Prostate gland (tissue), 2 donors: ENCODE measurements at regions not wholly inside any gene's neighbourhood (a gene's known extent, or its start where the extent isn't known, plus 50 kb on each side); places are given as distances from the start of the nearest gene placed in this dataset. TPM values are rescaled to one million over a fixed set of nuclear protein-coding genes. Genes with fewer than 3 reads are reported as not detected.

Experiments
- DNase-seq: peaks from one replicate; pipeline ENCODE4 v3.0.0-alpha.2; 2019; ENCODE audit warnings: low spot score
- H3K27ac ChIP-seq, 2 donors: fragments of 200-600 bp; sonication (generic); 2 replicates each; pipeline ENCODE4 v1.5.1; 2017 to 2019
- H3K27me3 ChIP-seq: fragments of 200-600 bp; sonication (generic); replicated peaks from 2 replicates; pipeline ENCODE4 v1.5.1; 2019; ENCODE audit not compliant: insufficient read depth
- H3K36me3 ChIP-seq, 2 donors: fragments of 200-600 bp; sonication (generic); 1 replicate in 1 of 2; 2 replicates in 1 of 2; pipeline versions ENCODE4 v1.5.1 to v1.8.1; 2017 to 2019
- H3K4me1 ChIP-seq: fragments of 200-600 bp; sonication (generic); replicated peaks from 2 replicates; pipeline ENCODE4 v1.5.1; 2019
- H3K4me3 ChIP-seq, 2 donors: fragments of 200-600 bp; sonication (generic); 2 replicates each; pipeline ENCODE4 v1.5.1; 2017 to 2019
- H3K9me3 ChIP-seq: fragments of 200-600 bp; sonication (generic); 2 replicates; pipeline ENCODE4 v1.5.1; 2017
- CTCF ChIP-seq, 4 experiments: fragments of 200-600 bp in 2 of 4; fragments of 450-650 bp in 2 of 4; sonication (generic) in 2 of 4; IDR thresholded peaks; 1 replicate in 3 of 4; 2 replicates in 1 of 4; pipeline ENCODE4 v1.5.1; 2016 to 2019; ENCODE audit warnings: antibody characterized with exemption in 4 of 4, mild to moderate bottlenecking in 2 of 4, moderate library complexity in 2 of 4
- POLR2A ChIP-seq: fragments of 450-650 bp; IDR thresholded peaks from one replicate; pipeline ENCODE4 v1.6.1; 2016; ENCODE audit warnings: antibody characterized with exemption, mild to moderate bottlenecking
- POLR2AphosphoS5 ChIP-seq: sonication (generic); formaldehyde crosslinking; IDR thresholded peaks from one replicate; pipeline ENCODE4 v1.6.1; 2017; ENCODE audit warnings: antibody characterized with exemption
- WGBS: methylation state at CpG from one replicate; pipeline ENCODE4 v1.1.5; 2018; 5-methylcytosine and 5-hydroxymethylcytosine counted together
- intact Hi-C: fragments of 100-400 bp; cut with DNase I; formaldehyde crosslinking; loops from one replicate; pipeline ENCODE4 v1.14.2; 2022
- microRNA-seq: library from miRNA; unstranded; fragments of <30 nt; microRNA quantifications from one replicate; pipeline ENCODE4, GENCODE V29; 2016
- small RNA-seq, 2 donors: library from RNA; depleted of rRNA; stranded (forward); fragments of <200 nt; gene quantifications; one replicate each; pipeline ENCODE3, GENCODE V24; 2016

GRCh38 chr4:170145120-170145519 is 55.4 kb upstream of the AADAT start:
- no peaks in the 10 kb centered on the region for H3K36me3 ChIP-seq
- no peak overlapping the region for H3K27ac ChIP-seq
- TF ChIP-seq POLR2AphosphoS5 (no peak), CTCF (IDR thresholded peaks at IDR 0.05) (no peak), POLR2A (no peak)
- no peaks in the 10 kb centered on the region for H3K9me3 ChIP-seq
- DNase-seq: no peak
- H3K4me1 ChIP-seq: no peaks in the 10 kb centered on the region
- intact Hi-C loops: no loop called here
- no peak overlapping the region for H3K4me3 ChIP-seq
- no peaks in the 10 kb centered on the region for H3K27me3 ChIP-seq
- WGBS: 79% methylated on average over 1 of the region's 1 CpG

- Histone ChIP-seq H3K4me1 (no peaks in the 10 kb centered on the region), H3K27me3 (no peaks in the 10 kb centered on the region), H3K4me3 (no peak overlapping the region), H3K27ac (no peak overlapping the region), H3K36me3 (no peaks in the 10 kb centered on the region), H3K9me3 (no peaks in the 10 kb centered on the region)
- no peak for DNase-seq
- TF ChIP-seq CTCF (IDR thresholded peaks at IDR 0.05) (no peak), POLR2A (no peak), POLR2AphosphoS5 (no peak)
- WGBS: 89% methylated on average over 4 of the region's 4 CpGs
- intact Hi-C loops: no loop called here
Observed at GRCh38 chr4:170139764-170140163, 50.0 kb upstream of the AADAT start.

Small RNA genes lying in the stretch of these regions (microRNA-seq; reads per million reads assigned to microRNA genes)
- not detected for gene MIR6082

Small RNA genes lying in the stretch of these regions (small RNA-seq; reads per million reads assigned to genes)
- 0 reads per million in 2 donors for gene AC097486.1
- gene MIR6082: 0 reads per million in 2 donors
- 0 reads per million in 2 donors for gene RNU6ATAC13P
